SIG-M5 (cell line): ENCODE measurements at regions not wholly inside any gene's neighbourhood (a gene's known extent, or its start where the extent isn't known, plus 50 kb on each side); places are given as distances from the start of the nearest gene placed in this dataset.
"Not testable (repeated sequence)": the region's sequence is repeated elsewhere in the genome, so short reads cannot be mapped to it uniquely, and the experiment has no call there.

ENCODE experiments used
- DNase-seq: peaks from one replicate; lab custom pipeline; 2025; lab: John Stamatoyannopoulos, UW

DNA sequence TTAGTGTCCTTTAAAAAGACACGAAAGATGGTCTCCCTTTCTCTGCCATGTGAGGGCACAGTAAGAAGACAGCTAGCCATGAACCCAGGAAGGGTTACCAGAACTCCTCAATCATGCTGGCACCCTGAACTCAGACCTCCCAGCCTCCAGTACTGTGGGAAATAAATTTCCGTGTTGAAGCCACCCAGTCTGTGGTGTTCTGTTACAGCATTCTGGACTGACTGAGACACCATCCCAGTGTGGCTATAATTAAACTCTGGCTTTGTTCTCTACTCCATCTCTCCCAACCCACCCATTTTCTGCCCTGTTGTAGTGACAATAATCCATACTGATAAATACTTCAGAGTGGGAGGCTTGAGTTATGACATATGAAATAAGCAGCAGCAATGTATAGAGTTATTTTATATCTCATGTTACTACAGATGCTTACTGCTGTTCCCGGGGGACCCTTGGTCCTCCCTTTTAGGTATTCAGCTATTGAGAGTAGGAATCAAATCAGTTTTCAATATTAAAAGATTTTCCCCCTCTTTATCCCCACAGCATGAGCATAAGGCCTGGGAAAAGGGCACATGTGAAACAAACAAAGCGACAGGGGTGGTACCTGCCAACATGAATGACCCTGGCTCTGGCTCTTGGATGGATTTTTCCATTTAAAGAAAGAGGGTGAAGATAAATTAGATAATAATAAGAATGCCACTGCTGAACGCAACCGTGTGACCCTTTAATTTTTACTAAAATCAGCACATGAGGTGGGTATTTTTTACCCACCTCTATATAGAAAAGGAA, 224.3 kb upstream of the SLC35B3 start:
- DNase-seq = no peak

DNA sequence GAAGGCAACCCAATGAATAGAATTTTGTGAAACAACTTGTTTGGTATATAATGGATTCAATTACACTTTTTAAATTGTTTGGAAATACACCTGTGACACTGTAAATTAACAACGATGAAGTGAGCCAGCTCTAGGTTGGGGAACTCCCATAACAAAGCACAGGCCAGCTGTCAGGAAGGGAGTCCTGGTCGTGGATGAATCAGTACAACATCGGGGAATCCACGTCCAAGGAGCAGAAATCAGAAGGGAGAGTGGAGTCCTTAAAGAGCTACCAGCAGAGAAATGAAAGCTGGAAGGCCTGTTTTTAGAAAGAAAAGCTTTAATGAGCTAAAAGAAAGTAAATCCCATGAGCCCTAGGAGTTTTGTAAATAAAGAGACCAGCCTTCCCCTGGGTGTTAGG, 223.1 kb upstream of the SLC35B3 start:
- no peak for DNase-seq

DNA sequence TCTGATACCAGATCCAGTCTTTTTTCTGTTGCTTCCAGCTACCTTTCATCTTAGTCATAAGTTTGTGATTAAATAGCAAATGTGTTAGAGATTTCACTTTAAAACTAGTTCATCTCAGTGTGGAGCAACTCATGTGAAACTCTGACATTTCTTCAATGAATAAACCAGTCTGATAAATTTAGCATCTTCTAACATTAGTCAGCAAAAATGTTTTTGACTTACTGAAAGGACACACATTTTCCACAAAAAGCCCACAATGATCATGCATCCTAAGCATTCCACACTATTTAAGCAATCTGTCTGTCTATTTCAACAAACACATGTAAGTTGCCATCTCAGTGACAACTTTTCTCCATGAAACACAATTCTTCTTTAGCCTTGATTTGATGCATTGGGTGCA, 222.2 kb upstream of the SLC35B3 start:
- DNase-seq = no peak

DNA sequence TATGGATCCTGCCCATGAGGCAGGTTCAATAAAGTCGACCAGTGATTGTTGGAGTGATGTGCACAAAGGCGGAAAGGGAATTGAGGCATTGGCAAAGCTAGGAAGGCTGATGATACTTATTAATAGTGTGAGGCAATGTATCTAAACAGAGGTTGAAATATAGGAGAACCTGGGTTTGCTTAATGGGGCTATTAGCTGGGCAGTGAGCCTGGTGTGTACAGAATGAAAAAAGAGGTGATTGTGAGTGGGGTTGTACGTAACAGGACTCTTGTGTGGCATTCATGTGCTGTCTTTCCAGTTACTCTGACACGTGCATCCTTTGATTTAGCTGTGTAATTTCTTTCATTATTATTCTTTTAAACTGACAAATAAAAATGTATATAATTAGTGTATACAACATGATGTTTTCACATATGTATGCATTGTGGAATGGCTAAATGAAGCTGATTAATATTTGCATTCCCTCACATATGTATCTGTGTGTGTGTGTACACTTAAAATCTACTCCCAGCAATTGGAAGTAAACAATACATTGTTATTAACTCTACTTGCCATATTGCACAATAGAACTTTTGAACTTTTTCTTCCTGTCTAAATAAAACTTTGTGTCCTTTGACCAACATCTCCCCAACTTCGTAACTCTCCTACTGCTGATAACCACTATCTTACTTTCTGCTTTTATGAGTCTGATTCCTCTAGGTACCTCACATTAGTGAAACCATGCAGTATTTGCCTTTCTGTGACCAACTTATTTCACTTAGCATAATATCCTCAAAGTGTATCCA, 220.5 kb upstream of the SLC35B3 start:
- DNase-seq = no peak

DNA sequence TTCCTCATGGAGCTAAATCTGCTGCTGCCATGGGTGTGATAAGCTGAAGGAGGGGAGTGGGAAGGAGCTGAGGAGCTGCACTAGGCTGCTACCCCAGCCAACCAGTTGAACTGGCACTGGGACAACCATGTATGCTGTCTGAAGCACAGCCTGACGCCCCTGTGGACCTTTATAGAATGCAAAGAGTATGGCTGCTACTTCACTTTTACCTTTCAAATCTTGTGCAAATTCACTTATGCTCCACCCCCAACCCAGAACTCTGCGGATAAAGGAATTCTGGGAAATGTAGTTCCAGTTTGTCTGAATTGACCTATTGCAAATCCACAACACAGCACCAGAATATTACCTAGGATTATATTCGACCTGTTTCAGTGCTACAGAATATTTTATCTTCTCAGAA, 217.4 kb upstream of the SLC35B3 start:
- no peak for DNase-seq

DNA sequence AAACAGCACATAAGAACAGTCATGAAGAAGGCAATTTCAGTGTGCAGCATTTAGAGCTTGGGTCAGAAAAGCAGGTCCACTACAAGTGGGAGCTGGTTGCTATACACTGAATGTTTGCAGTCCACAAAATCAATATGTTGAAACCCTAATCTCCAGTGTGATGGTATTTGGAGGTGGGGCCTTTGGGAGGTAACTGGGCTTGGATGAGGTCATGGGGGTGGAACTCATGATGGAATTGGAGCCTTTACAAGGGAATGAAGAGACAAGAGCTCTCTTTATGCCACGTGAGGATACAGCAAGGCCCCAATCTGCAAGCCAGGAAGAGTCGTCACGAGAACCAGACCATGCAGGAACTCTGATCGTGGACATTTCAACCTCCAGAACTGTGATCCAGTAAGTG, 216.7 kb upstream of the SLC35B3 start:
- DNase-seq = no peak

DNA sequence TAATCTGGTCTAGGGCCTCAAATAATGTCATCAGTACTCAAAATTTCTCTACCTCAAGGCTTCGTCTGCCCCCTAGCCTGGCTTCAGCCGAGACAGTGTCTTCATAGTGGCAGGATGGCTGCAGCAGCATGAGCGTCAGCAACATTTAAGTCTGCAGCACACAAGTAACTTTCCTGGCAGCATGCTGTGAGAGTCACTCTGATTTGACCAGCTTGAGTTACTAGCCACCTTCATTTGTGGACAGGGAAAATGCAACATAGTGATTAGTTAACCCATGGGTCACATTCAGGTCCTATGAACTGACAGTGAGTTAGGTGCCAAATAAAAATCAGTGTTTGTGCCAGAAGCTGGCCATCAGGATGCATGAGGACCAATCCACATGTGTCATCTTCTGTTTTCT, 209.9 kb upstream of the SLC35B3 start:
- no peak for DNase-seq

DNA sequence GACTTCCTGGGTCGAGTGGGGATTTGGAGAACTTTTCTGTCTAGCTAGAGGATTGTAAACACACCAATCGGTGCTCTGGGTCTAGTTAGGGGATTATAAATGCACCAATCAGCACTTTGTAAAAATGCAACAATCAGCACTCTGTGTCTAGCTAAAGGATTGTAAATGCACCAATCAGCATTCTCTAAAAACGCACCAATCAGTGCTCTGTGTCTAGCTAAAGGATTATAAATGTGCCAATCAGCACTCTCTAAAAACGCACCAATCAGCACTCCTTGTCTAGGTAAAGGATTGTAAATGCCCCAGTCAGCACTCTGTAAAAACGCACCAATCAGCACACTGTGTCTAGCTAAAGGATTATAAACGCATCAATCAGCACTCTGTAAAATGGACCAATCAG, 209.0 kb upstream of the SLC35B3 start:
- DNase-seq = no peak

DNA sequence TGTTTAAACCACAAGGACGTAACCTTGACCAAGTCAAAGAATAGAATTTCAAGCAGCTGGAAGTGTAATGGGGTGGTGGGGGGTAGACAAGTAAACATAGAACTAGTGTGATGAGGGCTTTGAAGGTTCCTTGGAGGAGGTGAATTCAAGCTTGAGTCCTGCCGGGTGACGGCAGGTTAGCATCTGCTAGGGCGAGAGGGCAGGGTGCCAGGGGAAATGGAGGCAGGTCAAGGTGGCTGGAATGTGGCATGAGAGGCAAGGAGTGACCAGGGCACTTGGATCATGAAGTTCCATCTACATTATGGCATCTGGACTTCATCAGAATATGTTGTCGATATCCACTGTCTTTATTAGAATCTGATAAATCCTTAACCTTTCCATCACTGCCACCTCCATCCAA, 207.5 kb upstream of the SLC35B3 start:
- DNase-seq = no peak

DNA sequence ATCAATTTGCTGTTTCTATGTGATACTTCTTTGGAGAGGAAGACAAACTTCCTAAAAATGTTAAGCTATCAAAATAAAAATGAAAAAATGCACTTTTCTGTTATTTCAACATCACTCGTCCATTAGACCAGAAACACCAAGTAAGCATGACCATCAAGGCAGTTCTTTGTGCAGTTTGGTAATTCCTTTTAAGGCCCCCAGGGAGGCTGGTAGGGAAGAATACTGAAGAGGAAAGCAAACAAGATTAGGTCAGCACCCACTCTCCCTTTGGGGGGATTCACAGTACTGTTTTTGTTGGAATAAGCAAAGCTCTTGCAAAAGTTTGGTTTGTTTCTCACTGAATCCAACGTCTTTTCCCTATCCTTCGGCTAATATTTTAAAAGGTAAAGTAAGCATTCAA, 206.8 kb upstream of the SLC35B3 start:
- DNase-seq = no peak

DNA sequence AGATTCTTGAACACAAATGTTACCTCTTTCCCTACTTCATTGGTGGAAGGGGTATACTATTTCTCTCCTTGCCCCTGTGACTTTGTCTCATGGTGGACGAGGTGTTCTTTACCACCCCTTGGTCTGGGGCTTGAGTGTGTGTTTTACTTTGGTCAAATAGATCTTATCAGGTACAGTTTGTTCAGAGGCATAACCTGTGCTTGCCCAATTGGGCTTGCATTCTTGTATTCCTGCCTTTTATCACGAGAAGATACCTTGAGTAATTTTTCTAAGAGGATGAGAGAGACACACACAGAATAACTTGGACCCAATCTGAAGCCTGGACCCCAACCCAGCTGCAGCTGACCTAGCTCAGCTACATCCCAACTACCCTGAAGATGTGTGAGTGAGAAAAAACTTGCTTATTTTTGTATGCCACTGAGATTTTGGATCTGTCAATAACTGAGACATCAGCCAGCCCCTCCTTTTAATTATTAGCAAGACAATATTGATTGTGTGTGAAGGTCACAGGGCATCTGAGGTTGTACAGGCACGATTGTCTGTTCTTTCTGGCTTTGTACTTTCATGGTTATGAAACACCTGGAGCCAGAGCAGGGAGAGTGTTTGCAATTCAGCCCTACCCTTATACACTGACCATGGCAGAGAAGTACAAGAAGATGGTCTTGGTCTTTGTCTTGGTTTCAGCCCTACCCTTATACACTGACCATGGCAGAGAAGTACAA, 204.7 kb upstream of the SLC35B3 start:
- no peak for DNase-seq

DNA sequence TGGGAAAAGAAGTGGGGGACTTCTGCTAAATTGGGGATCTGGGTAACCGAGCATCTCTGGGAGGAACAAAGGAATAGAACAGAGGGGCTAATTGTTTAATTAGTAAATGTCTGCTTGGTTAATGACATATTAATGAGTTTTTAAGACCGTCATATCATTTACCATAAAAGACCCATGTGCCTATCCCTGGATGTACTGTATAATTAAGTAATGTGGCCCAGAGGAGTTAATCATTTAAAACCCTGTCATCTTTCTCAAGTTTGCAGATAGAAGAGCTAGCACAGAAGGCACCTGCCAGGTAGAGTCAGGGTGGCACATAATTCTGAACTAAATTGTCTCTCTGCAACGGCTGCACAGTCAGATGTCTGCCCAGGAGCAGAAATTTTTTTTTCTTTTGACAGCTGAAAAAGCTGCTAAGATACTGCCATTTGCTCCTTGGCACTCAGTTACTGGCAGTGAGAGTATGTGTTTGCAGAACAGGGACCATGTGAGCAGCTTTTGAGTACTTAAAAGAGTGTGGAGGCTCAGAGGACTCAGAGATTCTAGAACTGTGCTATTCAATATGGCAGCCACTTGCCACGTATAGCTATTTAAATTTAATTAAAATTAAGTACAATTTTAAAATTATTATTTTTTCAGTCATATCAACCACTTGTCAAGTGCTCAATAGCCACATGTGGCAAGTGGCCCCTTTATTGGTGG, 202.7 kb upstream of the SLC35B3 start:
- no peak for DNase-seq

DNA sequence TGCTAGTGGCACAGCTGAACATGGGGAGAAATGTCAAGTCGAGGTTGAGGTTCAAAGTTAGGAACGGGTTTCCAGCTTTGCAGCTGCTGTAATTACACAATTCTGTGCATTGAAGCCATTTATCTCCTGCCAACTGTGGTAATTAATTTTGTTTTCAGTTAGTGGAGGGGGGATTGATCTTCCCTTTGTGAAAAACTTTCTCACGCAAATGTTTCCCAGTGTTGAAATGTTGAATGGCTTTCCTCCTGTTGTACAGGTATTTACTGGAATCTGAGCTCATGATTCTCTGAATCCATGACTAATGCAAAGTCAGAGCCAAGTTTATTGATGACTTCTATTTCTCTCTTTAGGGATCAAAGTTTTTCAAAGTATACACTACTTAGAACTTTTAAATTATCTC, 198.4 kb upstream of the SLC35B3 start:
- no peak for DNase-seq

DNA sequence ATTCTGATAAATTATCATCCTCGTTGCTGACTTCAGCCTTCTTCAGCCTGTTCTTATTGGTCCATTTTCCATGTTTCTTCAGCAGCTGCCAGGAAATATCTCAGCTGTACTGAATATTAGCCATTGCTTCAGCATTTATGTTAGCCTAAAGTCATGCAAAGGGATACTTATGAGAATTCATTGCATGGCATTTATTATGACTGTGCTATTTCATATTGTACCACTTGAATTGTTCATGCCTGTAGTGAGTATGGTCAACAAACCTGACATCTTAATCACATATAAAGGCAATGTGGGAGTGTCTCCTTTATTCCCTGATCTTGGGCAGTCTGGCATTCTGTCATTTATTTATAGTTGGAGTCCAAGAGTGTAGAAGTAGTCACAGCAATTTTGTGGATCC, 193.4 kb upstream of the SLC35B3 start:
- no peak for DNase-seq

DNA sequence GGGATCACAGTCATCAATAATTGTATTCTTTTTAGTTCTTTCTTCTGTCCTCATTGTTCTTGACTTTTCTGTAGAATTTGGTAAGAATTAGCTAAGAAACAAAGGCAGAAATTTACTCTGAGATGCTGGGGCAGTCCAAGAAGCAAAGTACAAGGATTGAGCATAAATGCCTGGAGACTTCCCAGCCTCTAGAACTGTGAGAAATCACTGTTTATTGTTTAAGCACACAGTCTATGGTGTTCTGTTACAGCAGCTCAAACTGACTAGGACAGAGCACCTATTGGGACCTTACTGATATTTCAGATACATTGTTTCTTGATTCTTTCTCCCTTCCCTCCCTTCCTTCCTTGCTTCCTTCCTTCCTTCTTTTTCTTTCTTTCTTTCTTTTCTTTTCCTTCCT, 192.7 kb upstream of the SLC35B3 start:
- DNase-seq = no peak

DNA sequence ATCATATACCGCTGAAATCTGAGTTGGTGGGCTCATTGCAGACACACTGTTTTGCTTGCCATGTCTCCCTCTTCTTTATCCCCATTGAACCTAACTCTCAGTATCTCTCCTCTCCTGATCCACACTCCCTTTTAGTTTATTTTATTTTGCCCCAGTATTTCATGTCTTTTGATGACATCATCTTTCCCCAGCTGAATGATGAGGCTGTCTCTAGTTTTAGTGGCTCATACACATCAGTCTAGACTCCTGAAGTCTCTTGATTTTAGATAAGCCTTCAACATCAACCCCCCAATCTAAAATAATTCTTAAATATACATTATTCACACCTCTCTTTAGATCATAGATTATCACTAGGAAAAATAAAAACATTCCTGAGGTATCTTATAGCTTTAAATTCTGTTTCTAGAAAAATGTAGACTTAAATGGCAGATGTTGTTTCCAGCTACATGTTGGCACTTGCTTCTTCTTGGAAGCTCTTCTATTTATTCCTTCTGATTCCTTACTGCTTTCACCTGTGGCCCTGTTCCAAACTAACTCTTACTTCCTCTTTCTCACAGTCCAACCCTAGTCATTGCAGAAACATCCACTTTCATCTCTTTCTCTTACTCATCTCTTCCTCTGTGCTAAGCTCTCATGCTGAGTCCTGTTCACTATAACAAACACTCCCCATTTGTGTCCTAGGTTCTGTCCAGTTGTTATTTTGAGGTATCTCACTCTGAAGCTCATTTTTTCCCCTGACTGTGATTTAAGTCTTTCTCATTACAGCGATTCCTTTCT, 191.9 kb upstream of the SLC35B3 start:
- DNase-seq = no peak

DNA sequence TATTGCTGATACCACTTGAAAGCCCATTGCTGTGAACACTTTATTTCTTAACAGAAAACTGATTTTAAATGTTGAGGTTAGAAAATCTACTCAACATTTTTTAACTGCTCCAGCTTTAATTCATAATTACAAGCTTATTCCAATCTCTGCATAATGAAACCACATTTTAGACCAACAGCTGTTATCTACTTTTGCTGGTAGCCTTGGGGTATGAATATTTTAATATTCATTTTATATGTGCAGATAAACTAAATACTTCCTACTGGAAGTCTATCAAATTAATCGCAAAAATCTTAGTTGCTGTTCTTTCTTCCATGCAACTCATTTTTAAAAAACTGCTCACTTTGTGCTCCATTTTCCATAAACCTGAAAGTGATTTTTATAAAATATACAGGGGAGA, 189.3 kb upstream of the SLC35B3 start:
- no peak for DNase-seq

DNA sequence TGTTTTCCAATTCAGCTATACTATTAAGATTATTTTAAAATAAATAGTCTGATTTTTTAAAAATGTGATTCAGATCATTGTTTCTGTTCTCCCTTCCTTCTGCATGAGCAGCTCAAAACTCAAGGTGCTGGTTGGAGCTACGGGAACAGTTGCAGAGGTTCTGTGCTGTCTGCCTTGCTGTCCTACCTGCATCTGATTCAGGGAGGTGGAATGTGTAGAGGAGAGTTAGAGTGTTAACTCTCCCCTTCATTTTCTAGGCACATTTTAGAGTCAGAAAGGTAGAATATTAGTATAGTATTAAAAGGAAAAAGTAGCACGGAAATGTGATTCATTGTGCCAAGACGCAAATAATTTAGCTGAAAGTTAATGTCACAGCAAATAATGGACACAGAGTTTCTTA, 188.1 kb upstream of the SLC35B3 start:
- DNase-seq = no peak

DNA sequence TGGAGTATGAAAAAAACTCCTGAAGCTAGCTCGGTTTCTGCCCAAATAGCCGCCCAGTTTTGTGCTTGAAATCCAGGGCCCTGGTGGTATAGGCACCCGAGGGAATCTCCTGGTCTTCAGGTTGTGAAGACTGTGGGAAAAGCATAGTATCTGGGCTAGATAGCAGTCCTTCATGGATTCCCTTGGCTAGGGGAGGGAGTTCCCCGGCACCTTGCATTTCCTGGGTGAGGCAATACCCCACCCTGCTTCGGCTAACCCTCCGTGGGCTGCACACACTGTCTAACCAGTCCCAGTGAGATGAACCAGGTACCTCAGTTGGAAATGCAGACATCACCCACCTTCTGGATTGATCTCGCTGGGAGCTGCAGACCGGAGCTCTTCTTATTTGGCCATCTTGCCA, 184.5 kb upstream of the SLC35B3 start:
- no peak for DNase-seq

DNA sequence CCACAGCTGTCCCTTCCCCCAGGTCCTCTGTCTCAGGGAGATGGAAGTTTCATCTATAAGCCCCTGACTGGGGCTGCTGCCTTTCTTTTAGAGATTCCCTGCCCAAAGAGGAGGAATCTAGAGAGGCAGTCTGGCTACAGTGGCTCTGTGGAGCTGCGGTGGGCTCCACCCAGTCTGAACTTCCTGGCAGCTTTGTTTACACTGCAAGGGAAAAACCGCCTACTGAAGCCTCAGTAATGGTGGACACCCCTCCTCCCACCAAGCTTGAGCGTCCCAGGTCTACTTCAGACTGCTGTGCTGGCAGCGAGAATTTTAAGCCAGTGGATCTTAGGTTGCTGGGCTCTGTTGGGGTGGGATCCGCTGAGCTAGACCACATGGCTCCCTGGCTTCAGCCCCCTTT, 184.1 kb upstream of the SLC35B3 start:
- not testable (repeated sequence) for DNase-seq

DNA sequence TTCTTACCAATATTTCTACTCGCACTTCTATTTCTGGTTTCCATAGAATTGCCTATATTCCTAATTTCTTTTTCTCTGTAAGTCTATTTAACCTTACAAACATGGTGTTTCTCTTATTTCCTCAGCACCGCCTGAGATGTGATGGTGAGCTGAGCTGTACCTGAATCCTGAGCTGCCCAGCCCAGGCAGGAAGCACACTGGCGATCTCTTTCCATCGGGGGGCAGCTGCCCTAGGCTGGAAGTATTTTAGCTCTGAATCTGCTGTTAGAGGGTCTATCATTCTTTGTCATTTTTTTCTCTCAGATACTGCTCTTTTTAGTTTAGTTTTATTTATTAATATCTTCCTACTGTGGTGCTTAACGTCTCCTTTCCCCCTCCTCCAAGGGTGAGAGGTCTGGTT, 173.4 kb upstream of the SLC35B3 start:
- no peak for DNase-seq
